Fibroblast of villous mesenchyme (primary cell): ENCODE measurements at regions not wholly inside any gene's neighbourhood (a gene's known extent, or its start where the extent isn't known, plus 50 kb on each side); places are given as distances from the start of the nearest gene placed in this dataset.
A peak's percentile ranks its signal among the peaks of the same experiment; 100 is the strongest.
"Not testable (repeated sequence)": the region's sequence is repeated elsewhere in the genome, so short reads cannot be mapped to it uniquely, and the experiment has no call there.

Experiments
- DNase-seq: peaks from one replicate; pipeline ENCODE4 v3.0.0-alpha.2; 2010; ENCODE audit warnings: low read depth
- H3K4me3 ChIP-seq: 2 replicates; pipeline ENCODE4 v1.5.1; 2011; ENCODE audit warnings: low read depth, mild to moderate bottlenecking, low read length
- TF ChIP-seq, protein P1 (sequence below): IDR thresholded peaks from 2 replicates; pipeline ENCODE4 v1.5.1; 2012; ENCODE audit warnings: low read depth, mild to moderate bottlenecking, low read length; ENCODE audit not compliant: insufficient read depth

DNA sequence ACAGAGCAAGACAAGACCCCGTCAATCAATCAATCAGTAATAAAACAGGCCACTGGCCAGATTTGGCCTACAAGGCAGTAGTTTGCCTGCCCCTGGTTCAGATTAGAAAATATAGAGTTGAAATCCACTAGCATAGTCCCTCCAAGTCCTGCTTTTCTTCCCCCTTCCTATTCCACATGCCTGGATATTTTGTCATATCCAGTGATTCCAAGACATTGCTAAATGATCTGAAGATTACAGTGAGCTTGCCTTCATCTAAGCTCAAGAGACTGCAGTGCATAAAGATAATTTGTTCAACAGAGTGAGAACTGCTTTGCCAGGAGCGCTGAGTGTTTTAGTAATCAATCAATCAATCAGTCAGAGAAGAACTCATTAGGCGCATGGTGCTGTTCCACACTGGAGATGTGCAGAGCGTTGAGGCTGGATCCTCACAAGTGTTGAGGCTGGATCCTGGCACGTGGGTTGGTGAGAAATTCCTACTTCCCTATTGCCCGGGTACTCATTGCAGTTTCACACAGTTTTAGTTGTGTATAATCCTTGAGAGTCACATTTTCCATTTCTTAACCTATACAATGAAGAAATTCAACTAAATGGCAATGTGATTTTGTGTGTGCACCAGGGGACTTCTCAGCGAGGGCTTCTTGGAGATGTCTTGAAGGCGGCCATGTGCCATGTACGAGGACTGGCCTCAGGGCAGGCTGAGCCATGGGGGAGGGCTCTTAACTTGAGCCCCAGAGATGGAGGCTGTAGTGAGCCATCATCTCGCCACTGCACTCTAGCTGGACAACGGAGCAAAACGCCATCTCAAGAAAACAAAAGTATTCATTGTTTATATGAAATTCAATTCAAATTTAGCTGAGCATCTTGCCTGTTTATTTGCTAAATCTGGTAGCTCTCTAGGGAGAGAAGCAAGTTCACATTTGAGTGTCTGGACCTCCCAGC is 76.3 kb downstream of the TOMM20 start:
- TF ChIP-seq, protein P1, sequence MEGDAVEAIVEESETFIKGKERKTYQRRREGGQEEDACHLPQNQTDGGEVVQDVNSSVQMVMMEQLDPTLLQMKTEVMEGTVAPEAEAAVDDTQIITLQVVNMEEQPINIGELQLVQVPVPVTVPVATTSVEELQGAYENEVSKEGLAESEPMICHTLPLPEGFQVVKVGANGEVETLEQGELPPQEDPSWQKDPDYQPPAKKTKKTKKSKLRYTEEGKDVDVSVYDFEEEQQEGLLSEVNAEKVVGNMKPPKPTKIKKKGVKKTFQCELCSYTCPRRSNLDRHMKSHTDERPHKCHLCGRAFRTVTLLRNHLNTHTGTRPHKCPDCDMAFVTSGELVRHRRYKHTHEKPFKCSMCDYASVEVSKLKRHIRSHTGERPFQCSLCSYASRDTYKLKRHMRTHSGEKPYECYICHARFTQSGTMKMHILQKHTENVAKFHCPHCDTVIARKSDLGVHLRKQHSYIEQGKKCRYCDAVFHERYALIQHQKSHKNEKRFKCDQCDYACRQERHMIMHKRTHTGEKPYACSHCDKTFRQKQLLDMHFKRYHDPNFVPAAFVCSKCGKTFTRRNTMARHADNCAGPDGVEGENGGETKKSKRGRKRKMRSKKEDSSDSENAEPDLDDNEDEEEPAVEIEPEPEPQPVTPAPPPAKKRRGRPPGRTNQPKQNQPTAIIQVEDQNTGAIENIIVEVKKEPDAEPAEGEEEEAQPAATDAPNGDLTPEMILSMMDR, result no peak
- peak; percentile 44 for DNase-seq
- H3K4me3 ChIP-seq, result no peak overlapping the region

DNA sequence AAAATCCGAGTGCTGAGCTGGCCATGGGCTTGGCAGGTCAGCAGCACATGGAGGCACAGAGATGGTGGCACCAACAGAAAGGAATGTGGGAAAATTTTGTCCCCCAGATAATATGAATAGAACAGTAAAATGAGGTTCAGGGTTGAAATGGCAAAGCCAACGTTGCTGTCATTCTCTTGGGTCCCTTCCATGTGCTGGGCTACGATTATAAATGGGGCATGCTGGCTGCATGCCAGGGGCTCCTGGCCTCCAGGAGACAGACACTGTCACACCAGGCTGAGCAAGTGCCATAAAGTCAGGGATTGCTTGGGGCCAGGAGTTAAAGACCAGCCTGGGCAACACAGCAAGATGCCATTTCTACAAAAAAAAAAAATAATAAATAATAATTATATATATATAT is 77.1 kb downstream of the TOMM20 start:
- no peak overlapping the region for H3K4me3 ChIP-seq
- TF ChIP-seq, protein P1, result no peak
- no peak for DNase-seq

DNA sequence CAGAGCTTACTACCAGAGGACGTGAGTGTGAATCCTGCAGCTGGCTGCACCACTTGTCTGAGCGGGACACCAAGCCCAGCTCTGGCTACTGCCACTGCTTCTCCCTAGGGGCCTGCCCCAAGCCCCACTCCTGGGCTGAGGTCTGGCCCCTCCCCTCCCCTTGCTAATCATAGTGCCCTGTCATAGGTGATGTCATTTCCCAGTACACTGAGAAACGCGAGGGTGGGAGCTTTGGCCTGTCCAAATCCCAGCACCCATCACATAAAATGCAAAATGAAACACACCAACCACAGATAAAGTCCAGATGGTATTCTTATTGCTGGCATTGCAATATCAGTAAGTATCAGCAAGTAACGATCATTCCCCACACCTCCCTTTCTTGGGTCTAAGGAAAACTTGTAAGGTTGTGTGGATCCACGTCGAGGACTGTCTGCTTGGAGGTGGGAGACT is 77.7 kb downstream of the TOMM20 start:
- no peak overlapping the region for H3K4me3 ChIP-seq
- DNase-seq, result peak; percentile 96
- TF ChIP-seq, protein P1, result no peak

DNA sequence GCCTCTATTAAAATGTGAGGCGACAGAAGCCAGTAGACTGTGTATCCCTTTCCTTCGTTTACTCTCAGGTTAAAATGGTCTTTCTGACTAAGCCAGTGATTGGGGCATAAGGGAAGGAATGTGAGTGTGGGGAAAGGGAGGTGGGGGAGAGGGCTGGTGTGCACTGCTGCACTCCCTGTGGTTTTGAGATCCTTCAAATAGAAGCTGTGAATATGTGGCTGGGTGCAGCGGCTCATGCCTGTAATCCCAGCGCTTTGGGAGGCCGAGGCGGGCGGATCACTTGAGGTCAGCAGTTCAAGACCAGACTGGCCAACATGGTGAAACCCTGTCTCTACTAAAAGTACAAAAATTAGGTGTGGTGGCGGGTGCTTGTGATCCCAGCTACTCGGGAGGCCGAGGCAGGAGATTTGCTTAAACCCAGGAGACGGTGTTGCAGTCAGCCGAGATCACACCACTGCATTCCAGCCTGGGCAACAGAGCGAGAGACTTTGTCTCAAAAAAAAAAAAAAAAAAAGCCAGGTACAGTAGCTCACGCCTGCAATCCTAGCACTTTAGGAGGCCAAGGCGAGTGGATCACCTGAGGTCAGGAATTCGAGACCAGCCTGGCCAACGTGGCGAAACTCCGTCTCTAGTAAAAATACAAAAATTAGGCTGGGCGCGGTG is 78.8 kb downstream of the TOMM20 start:
- not testable (repeated sequence) for H3K4me3 ChIP-seq
- DNase-seq, result peak; percentile 86

DNA sequence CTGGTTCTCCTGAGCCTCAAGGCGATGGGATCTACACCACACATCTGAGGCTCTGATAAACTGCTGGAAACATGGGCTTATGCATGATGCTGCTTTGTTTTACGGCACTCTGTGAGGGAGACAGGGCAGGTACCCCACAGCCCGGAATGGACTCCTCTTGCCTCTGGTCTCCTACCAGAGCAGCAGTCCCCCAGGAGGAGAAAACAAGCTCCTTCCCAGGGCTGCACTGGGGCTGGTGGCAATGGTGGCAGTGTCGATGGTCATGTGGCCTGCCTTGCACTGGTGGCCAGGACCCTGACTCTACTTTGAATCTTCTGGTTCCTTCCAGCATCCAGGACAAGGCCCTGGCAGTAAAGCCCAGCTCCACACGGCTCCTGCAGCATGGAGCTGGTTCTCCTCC is 79.4 kb downstream of the TOMM20 start:
- TF ChIP-seq, protein P1, result no peak
- DNase-seq, result no peak
- H3K4me3 ChIP-seq, result no peak overlapping the region

DNA sequence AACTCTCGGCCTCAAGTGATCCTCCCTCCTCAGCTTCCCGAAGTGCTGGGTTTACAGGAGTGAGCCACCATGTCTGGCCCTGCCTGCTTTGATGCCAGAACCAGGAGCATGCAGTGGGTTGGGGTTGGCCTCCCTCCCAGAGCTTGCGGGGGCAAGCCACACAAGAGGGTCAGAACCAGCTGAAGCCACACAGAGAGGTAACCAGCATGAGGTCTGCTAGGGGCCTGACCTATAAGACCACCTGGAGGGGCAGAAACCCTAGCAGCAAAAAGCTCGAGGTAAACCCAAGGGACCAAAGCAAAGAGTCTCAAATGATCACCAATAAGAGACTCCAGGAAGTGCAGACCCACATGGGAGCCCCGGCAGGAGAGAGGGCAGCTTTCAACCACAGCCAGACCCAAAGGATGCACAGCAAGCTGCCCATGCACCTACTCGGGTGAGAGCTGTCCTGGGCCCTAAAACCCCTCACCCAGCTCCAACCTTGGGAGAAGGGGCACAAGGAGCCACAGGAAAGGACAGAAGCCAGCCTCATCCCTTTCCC is 81.2 kb downstream of the TOMM20 start:
- TF ChIP-seq, protein P1, result no peak
- no peak for DNase-seq
- no peak overlapping the region for H3K4me3 ChIP-seq
